ENCODE measurements at regions not wholly inside any gene's neighbourhood (a gene's known extent, or its start where the extent isn't known, plus 50 kb on each side); places are given as distances from the start of the nearest gene placed in this dataset.
"Not testable (repeated sequence)": the region's sequence is repeated elsewhere in the genome, so short reads cannot be mapped to it uniquely, and the experiment has no call there.

- Histone ChIP-seq H3K36me3 (ENCODE audit: control insufficient read depth, insufficient read depth, low read length) (no peaks in the 10 kb centered on the region), H3K4me3 (ENCODE audit: low read depth, low read length) (no peak overlapping the region), H3K27me3 (ENCODE audit: control insufficient read depth, insufficient read depth, low read length) (no peaks in the 10 kb centered on the region)
- TF ChIP-seq, protein P1, sequence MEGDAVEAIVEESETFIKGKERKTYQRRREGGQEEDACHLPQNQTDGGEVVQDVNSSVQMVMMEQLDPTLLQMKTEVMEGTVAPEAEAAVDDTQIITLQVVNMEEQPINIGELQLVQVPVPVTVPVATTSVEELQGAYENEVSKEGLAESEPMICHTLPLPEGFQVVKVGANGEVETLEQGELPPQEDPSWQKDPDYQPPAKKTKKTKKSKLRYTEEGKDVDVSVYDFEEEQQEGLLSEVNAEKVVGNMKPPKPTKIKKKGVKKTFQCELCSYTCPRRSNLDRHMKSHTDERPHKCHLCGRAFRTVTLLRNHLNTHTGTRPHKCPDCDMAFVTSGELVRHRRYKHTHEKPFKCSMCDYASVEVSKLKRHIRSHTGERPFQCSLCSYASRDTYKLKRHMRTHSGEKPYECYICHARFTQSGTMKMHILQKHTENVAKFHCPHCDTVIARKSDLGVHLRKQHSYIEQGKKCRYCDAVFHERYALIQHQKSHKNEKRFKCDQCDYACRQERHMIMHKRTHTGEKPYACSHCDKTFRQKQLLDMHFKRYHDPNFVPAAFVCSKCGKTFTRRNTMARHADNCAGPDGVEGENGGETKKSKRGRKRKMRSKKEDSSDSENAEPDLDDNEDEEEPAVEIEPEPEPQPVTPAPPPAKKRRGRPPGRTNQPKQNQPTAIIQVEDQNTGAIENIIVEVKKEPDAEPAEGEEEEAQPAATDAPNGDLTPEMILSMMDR (IDR thresholded peaks at IDR 0.05; ENCODE audit: insufficient read depth, low read length, poor library complexity, severe bottlenecking): no peak
- DNase-seq (ENCODE audit: low read depth): no peak
These were observed 74.6 kb downstream of the LMO4 start for GRCh38 chr1:87403061-87403820.

DNA sequence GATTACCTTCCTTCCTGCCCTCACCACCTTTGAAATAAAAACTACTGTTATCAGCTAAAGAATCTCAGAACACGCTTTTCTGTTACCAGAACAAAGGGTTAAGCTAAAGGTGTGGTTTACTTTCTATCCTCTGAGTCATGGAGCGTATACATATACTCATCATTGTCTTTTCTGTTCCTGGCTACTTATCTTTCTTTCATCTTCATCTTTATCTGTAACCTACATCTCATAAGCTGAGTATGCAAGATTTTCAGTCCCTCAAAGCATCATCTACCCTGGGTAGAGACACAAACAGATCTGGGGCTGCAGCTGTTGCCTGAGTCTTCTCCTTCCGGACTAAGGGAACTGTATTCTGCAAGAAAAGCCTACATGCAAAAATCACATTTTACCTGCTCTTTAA is 75.6 kb downstream of the LMO4 start:
- no peaks in the 10 kb centered on the region for H3K27me3 ChIP-seq (ENCODE audit: control insufficient read depth, insufficient read depth, low read length)
- H3K4me3 ChIP-seq (ENCODE audit: low read depth, low read length): no peak overlapping the region
- DNase-seq (ENCODE audit: low read depth): no peak
- no peaks in the 10 kb centered on the region for H3K36me3 ChIP-seq (ENCODE audit: control insufficient read depth, insufficient read depth, low read length)
- TF ChIP-seq, protein P1 (IDR thresholded peaks at IDR 0.05; ENCODE audit: insufficient read depth, low read length, poor library complexity, severe bottlenecking): no peak

DNA sequence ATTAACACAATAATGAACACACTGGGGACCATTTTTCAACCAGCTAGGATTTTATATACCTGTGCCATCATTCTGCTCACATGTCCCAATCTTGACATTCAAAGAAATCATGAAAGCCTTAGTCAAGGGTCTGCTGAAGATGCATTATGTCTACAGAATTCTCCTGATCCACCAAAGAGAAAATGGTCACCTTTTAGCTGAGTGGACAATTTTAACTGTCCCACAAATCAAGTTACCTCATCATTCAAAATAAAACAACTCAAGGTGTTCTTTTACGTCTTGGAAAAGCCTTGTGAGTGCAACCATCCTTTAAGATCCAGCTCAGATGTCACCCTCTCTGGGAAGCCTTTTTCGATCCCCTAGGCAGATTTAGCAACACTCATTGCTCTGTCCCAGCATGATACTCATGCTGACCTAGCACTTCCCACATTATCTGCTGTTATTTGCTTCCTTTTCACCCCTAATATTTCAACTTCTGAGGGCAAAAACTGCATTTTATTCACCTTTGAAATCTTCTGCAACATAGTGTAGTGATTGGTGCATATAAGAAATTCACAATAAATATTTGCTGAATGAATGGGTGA is 80.1 kb downstream of the LMO4 start:
- Histone ChIP-seq H3K27me3 (ENCODE audit: control insufficient read depth, insufficient read depth, low read length) (no peaks in the 10 kb centered on the region), H3K4me3 (ENCODE audit: low read depth, low read length) (no peak overlapping the region), H3K36me3 (ENCODE audit: control insufficient read depth, insufficient read depth, low read length) (no peaks in the 10 kb centered on the region)
- no peak for DNase-seq (ENCODE audit: low read depth)
- TF ChIP-seq, protein P1 (IDR thresholded peaks at IDR 0.05; ENCODE audit: insufficient read depth, low read length, poor library complexity, severe bottlenecking): no peak

DNA sequence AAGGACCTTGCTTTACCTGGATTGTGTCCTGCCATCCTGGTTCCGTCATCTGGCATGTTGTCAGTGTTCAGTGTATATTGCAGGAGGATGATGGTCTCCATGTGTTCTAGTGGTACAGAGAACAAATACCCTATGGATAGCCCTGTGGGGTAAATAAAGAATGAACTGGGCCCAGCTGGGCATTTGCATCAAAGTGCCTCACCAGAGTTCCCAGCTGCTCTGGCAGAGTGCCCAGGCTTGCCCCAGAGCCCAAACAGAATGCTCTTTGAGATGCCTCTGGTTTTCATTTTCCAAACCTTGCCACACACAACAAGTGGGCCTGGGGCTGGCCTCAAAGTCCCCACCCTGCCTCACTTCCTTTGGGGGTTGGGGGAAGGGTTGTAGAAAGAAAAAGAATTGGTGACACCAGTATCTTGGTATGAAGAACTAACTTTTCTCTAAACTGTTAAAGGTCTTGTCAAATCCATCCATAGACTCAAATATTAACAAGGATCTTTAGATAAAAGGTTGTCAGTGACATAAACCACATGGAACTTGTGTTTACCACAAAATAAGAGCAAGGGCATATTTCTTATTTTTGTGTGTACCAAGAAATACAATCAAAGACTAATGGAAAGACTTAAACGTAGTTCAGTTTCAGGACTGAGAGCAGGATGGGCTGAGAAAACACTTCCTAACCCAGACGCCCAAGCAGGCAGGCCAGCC is 82.2 kb downstream of the LMO4 start:
- TF ChIP-seq, protein P1 (IDR thresholded peaks at IDR 0.05; ENCODE audit: insufficient read depth, low read length, poor library complexity, severe bottlenecking): no peak
- no peaks in the 10 kb centered on the region for H3K36me3 ChIP-seq (ENCODE audit: control insufficient read depth, insufficient read depth, low read length)
- no peak for DNase-seq (ENCODE audit: low read depth)
- H3K27me3 ChIP-seq (ENCODE audit: control insufficient read depth, insufficient read depth, low read length): no peaks in the 10 kb centered on the region
- H3K4me3 ChIP-seq (ENCODE audit: low read depth, low read length): no peak overlapping the region

GRCh38 chr1:87413846-87414245 is 85.2 kb downstream of the LMO4 start:
- not testable (repeated sequence) for DNase-seq (ENCODE audit: low read depth); H3K27me3 ChIP-seq (ENCODE audit: control insufficient read depth, insufficient read depth, low read length); H3K36me3 ChIP-seq (ENCODE audit: control insufficient read depth, insufficient read depth, low read length)

DNA sequence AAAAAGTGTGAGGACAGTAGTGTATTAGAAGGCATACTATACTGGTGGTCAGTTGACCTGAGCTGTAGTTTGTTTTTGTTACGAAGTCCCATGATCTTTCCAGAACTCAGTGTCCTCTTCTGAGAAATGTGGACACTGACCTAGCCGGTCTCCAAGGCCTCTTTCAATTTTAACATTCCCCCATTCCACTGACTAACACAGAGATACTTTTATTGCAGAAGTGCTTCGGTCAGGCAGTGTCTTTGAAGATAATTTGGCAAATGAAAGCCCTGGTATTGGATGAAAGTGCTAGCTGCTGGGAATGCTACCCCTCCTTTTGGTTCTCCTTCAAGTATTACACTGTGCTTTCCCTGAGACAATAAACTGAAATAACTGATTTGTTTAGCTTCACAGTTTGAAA is 89.4 kb downstream of the LMO4 start:
- Histone ChIP-seq H3K4me3 (ENCODE audit: low read depth, low read length) (no peak overlapping the region), H3K36me3 (ENCODE audit: control insufficient read depth, insufficient read depth, low read length) (no peaks in the 10 kb centered on the region), H3K27me3 (ENCODE audit: control insufficient read depth, insufficient read depth, low read length) (no peaks in the 10 kb centered on the region)
- no peak for DNase-seq (ENCODE audit: low read depth)
- TF ChIP-seq, protein P1 (IDR thresholded peaks at IDR 0.05; ENCODE audit: insufficient read depth, low read length, poor library complexity, severe bottlenecking): no peak

More at GRCh38 chr1:87413846-87414245, 85.2 kb downstream of the LMO4 start:
- H3K4me3 ChIP-seq (ENCODE audit: low read depth, low read length): not testable (repeated sequence)
